NCI-H2081 (cell line): ENCODE measurements at regions not wholly inside any gene's neighbourhood (a gene's known extent, or its start where the extent isn't known, plus 50 kb on each side); places are given as distances from the start of the nearest gene placed in this dataset.
"Not testable (repeated sequence)": the region's sequence is repeated elsewhere in the genome, so short reads cannot be mapped to it uniquely, and the experiment has no call there.

ENCODE experiments used
- DNase-seq, 2 experiments: peaks; one replicate each; lab custom pipeline; 2025; lab: John Stamatoyannopoulos, UW

DNA sequence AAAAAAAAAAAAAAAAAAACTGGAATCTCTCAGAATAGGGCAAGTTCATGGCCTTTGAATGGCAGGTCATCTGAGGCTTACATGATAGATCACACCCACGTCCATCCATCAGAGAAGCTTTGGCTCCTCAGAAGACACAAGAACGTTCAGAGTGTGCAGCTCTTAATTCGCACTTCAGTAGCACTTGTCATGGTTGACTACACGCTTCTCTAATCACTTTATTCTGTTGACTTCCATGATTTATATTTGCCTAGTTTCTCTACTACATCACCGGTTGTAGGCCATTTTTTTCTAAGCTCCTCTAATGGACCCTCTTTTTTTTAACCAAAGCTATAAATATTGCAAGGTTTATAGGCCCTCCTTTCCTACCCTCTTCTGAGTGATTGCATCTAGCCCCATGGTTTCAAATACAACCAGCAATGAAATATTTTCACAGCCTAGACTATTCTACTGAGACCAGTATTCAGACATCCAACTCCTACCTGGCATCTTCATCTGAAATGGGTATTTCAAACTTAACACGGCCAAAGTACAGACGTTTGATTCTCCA lies 305.4 kb upstream of the CELF2 start:
- DNase-seq = no peak

GRCh38 chr10:10714327-10714726 lies 303.3 kb upstream of the CELF2 start:
- no peak for DNase-seq

DNA sequence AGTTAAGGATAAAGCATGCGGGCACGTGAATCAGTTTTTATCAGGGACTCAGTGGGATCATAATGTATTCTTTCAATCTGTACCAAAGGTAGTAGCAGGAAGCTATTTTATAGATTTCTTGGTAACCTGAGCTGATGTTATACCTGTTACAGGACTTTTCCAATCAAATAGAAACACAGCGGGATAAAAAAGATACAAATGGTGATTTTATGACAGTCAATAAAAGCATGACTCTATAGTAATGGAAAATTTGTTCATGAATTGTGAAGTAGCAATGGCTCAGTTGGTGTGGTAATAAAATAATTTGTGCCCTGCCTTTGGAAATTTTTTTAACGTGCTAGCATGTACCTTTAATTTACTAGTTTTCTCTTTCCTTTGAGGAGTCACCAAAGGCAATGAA lies 300.7 kb upstream of the CELF2 start:
- no peak for DNase-seq

GRCh38 chr10:10722422-10722821 lies 295.2 kb upstream of the CELF2 start:
- no peak for DNase-seq

DNA sequence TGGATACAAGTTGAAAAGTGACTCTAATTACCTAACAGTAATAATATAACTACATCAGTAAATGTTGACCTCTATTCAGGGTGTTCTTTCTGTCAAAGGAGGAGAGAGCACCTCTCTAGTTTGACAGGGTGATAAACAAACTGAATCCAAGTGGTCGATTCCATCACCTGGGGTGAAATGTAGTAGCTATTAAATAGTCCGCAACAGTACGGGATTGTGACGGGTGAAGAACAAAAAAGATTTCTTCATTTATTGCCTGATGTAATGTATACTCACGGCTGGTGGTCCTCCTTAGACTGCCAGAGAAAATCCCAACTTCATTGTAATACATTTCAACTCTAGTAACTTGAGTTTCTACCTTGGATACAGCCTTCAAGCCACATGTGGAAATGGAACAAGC lies 292.5 kb upstream of the CELF2 start:
- DNase-seq = peak in 1 of 2 experiments; percentile 6

- DNase-seq = no peak
These were observed 291.6 kb upstream of the CELF2 start for GRCh38 chr10:10726101-10726500.

GRCh38 chr10:10727411-10727810 lies 290.3 kb upstream of the CELF2 start:
- DNase-seq = not testable (repeated sequence)

GRCh38 chr10:10727812-10728211 lies 289.9 kb upstream of the CELF2 start:
- no peak for DNase-seq

DNA sequence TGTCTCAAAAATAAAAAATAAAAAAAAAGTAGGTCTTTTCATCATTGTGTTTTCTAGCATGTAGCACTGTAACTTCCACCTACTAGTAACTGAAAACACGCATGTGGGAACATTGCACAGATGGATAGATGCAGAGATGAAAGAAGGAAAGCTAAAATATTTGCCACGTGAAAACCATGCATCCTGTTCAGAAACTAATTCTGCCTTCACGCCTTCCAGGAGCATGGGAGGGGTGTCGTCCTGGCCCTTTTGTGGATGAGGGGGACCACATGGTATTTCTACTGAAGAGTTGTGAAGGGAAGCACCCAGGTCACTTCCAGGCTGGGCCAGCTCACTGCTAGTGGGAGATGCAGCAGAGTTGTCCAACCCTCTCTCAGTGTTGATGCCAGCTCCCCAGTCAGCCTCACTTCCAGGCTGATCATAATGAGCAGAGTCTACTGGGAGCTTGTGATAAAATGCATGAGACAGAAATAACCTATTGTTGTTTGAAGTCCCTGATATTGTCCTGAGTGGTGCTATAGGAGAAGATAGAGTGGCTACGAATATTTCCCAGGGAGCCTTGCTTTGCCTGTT lies 287.1 kb upstream of the CELF2 start:
- DNase-seq = no peak

- no peak for DNase-seq
These were observed 286.3 kb upstream of the CELF2 start for GRCh38 chr10:10731366-10731765.

GRCh38 chr10:10734356-10735064 lies 283.2 kb upstream of the CELF2 start:
- DNase-seq = no peak

- no peak for DNase-seq
These were observed 272.4 kb upstream of the CELF2 start for GRCh38 chr10:10745291-10745690.

DNA sequence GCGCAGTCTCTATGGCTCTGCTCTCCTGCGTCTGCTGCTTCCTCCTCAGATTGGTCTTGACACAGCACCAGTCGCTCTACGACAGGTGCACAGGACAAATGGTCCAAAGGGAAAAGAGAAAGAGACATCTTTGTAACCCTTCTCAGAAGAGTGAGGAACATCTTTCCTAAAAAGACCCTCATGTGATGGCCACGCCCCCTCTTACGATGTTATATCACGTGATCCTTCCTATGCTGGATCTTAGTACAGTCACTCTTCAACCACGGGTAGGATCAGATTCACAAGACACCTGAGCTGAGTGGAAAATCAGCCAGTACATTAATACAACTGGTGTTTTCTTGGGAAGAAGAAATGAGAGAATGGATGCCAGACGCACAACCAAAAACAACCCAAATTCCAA lies 262.2 kb upstream of the CELF2 start:
- DNase-seq = no peak

DNA sequence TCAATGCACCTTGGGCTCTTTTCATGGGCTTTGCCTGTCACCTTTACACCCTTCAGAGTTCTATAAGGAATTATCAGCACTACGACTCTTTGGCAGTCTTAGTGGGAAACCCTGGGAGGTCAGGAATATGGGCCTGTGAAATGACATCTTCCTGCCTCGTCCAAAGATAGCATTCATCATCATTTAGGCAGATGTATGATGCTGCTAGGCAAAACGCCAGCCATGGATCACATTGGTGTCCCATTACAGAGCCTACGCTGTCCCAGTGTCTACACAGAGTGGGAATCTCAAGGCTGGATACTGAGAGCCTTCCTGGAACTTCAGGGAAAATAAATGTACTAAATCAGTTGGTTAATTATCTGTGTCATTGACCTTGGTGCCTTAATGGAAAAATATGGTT lies 259.4 kb upstream of the CELF2 start:
- no peak for DNase-seq

DNA sequence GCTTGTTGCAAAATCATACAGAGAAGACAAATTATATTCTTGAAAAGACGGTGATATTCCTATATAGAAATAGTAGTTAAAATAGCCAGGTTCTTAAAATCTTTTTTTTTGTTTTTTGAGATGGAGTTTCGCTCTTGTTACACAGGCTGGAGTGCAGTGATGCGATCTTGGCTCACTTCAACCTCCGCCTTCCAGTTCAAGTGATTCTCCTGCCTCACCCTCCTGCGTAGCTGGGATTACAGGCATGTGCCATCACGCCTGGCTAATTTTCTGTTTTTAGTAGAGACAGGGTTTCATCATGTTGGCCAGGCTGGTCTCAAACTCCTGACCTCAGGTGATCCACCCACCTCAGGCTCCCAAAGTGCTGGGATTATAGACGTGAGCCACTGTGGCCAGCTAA lies 257.9 kb upstream of the CELF2 start:
- DNase-seq = not testable (repeated sequence)

- DNase-seq = no peak
These were observed 252.7 kb upstream of the CELF2 start for GRCh38 chr10:10765017-10765416.

- DNase-seq = no peak
These were observed 245.3 kb upstream of the CELF2 start for GRCh38 chr10:10772411-10772810.

DNA sequence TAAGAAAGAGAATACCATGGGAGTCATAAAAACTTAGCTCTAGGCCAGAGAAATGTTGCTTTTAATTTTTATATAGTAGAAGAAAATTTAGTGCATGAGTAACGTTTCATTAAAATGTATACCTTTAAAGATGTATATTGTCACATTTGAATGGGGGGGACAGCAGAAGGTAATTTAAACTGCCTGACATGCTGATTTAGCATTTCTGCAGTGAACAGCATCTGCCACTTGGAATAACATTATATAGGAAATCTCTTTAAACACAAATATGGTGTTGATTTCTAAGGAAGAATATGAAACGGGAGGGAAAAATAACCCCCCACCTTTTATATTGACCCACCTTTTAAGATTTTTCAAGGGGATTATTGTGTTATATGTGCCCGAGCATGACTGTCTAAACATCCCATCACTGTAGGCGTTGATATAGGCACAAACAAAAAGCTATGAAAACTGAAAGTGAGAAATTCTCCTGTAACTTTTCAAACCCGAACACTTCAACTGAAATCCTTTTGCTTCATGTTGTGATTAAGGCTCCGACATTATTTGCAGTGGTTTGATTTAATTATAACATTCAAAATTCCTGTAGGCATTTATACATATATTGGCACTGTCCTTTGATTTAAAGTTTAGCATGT lies 244.7 kb upstream of the CELF2 start:
- DNase-seq = no peak

- no peak for DNase-seq
These were observed 243.3 kb upstream of the CELF2 start for GRCh38 chr10:10774416-10774815.

DNA sequence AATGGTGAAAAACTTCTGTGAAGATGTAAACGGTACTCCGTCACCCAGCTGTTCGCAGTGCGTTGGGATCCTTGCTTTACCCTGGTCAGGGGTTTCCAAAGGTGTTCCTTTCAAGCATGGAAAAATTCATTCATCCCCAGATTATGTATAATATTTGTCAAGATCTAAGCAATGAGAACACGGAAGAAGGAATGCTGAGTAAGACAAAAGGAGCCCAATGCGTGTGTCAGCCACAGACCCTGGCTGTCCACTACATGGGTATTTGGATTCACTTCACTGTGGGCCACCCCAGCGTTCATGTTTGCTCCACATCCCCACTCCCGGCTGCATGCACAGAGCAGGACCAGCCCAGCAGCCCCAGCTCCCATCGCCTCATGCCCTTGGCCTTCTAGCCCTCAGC lies 241.3 kb upstream of the CELF2 start:
- no peak for DNase-seq

GRCh38 chr10:10777279-10777678 lies 240.4 kb upstream of the CELF2 start:
- DNase-seq = no peak

GRCh38 chr10:10777723-10778122 lies 239.9 kb upstream of the CELF2 start:
- no peak for DNase-seq

GRCh38 chr10:10778959-10779358 lies 238.7 kb upstream of the CELF2 start:
- DNase-seq = no peak
